ENCODE measurements at regions not wholly inside any gene's neighbourhood (a gene's known extent, or its start where the extent isn't known, plus 50 kb on each side); places are given as distances from the start of the nearest gene placed in this dataset.
"Not testable (repeated sequence)": the region's sequence is repeated elsewhere in the genome, so short reads cannot be mapped to it uniquely, and the experiment has no call there.

DNA sequence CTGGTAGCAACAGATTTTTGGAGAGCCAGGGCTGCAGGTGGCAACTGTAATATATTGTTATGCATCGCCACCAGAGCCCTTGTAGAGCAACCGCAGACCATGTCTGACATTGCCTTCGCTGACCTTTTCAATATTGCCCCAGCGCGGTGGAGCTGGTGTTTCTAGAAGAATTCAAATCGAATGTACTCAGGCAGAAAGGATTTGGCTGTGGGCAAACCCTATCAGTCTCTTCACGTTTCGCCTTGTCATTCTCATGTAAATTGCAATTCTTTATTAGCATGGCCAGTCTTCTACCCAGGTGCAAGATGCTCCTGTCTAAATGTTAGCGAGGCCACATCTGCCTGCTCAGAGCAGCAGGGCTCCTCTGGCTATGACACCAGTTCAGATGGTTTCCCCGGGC, 490.2 kb upstream of the AUTS2 start:
- no peak overlapping the region for H3K4me3 ChIP-seq (ENCODE audit: low read depth in 1 of 2, low read length in 2 of 2)
- peaks cover 0 to 11% of the 10 kb centered on the region in 2 donors for H3K4me1 ChIP-seq (ENCODE audit: control insufficient read depth in 1 of 2, insufficient read depth in 2 of 2, low read length in 2 of 2)
- H3K27ac ChIP-seq (ENCODE audit: low read length) = no peak overlapping the region

DNA sequence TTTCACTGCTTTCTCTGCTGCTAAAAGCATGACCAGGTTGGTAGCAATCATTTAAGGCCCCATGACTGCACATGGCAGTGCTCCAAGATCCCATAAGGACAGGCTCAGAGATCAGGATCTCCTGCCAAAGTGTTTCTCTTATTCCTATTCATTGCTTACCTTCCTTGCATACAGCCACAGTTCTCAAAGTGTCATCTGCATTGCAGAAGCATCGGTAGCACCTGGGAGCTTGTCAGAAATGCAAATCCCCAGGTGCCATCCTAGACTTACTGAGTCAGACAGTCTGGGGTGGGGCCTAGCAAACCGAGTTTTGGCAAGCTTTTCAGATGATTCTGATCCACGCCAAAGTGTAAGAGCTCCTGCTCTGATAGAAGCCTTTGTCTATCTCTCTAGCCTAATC, 489.0 kb upstream of the AUTS2 start:
- Histone ChIP-seq H3K4me3 (ENCODE audit: low read depth in 1 of 2, low read length in 2 of 2) (no peak overlapping the region), H3K36me3 (ENCODE audit: control insufficient read depth in 1 of 2, insufficient read depth in 2 of 2, low read length in 2 of 2) (no peaks in the 10 kb centered on the region), H3K27ac (ENCODE audit: low read length) (no peak overlapping the region)

More for the DNA sequence above, 490.2 kb upstream of the AUTS2 start:
- no peaks in the 10 kb centered on the region for H3K36me3 ChIP-seq (ENCODE audit: control insufficient read depth in 1 of 2, insufficient read depth in 2 of 2, low read length in 2 of 2)
- no peaks in the 10 kb centered on the region for H3K27me3 ChIP-seq (ENCODE audit: low read depth, low read length)
- H3K9me3 ChIP-seq (ENCODE audit: control insufficient read depth in 1 of 2, low read length in 2 of 2) = no peaks in the 10 kb centered on the region

DNA sequence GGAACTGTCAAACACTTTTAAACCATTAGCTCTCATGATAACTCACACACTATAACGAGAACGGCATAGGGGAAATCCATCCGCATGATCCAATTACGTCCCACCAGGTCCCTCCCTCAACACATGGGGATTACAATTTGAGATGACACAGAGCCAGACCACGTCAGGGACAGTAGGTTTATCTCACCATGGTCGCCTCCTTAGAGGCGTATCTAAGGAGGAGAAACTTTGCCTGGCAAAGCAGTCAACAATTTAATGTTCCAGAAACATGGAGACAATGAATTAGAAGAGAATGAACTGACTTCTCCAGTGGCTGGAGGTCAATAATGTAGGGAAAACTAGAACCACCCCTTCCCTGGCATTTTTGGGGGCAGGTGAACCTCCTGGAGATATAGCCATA, 488.4 kb upstream of the AUTS2 start:
- Histone ChIP-seq H3K9me3 (ENCODE audit: control insufficient read depth in 1 of 2, low read length in 2 of 2) (no peaks in the 10 kb centered on the region), H3K27me3 (ENCODE audit: low read depth, low read length) (no peaks in the 10 kb centered on the region), H3K27ac (ENCODE audit: low read length) (no peak overlapping the region), H3K4me1 (ENCODE audit: control insufficient read depth in 1 of 2, insufficient read depth in 2 of 2, low read length in 2 of 2) (peaks cover 0 to 11% of the 10 kb centered on the region in 2 donors), H3K36me3 (ENCODE audit: control insufficient read depth in 1 of 2, insufficient read depth in 2 of 2, low read length in 2 of 2) (no peaks in the 10 kb centered on the region), H3K4me3 (ENCODE audit: low read depth in 1 of 2, low read length in 2 of 2) (no peak overlapping the region)

More for the DNA sequence above, 489.0 kb upstream of the AUTS2 start:
- Histone ChIP-seq H3K27me3 (ENCODE audit: low read depth, low read length) (no peaks in the 10 kb centered on the region), H3K4me1 (ENCODE audit: control insufficient read depth in 1 of 2, insufficient read depth in 2 of 2, low read length in 2 of 2) (peaks cover 0 to 11% of the 10 kb centered on the region in 2 donors), H3K9me3 (ENCODE audit: control insufficient read depth in 1 of 2, low read length in 2 of 2) (no peaks in the 10 kb centered on the region)

DNA sequence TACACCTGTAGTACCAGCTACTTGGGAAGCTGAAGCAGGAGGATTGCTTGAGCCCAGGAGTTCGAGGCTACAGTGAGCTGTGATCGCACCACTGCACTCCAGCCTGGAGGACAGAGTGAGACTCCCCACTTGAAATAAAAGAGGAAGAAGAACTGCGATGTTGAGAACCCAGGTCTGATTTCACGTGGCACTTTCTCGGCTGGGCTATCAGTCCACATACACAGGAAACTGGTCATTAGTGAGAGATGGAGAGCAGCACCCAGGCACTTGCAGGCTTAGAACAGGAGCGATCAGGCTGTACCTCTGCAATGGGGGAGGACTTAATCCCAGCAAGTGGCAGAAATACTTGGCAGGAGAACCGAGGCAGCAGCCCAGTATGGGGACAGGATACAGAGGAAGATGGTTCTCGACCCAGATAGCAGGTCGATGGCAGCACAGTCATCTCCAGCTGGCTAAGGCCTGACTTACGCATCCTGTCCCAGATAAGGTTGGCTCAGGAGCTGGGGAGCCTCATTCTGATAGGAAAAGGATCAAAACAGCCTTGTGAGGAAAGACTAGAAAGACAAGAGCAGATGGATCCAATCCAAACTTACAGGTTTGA, 487.7 kb upstream of the AUTS2 start:
- Histone ChIP-seq H3K9me3 (ENCODE audit: control insufficient read depth in 1 of 2, low read length in 2 of 2) (no peaks in the 10 kb centered on the region), H3K27me3 (ENCODE audit: low read depth, low read length) (no peaks in the 10 kb centered on the region), H3K27ac (ENCODE audit: low read length) (no peak overlapping the region), H3K4me3 (ENCODE audit: low read depth in 1 of 2, low read length in 2 of 2) (no peak overlapping the region), H3K4me1 (ENCODE audit: control insufficient read depth in 1 of 2, insufficient read depth in 2 of 2, low read length in 2 of 2) (peaks cover 0 to 11% of the 10 kb centered on the region in 2 donors), H3K36me3 (ENCODE audit: control insufficient read depth in 1 of 2, insufficient read depth in 2 of 2, low read length in 2 of 2) (no peaks in the 10 kb centered on the region)

DNA sequence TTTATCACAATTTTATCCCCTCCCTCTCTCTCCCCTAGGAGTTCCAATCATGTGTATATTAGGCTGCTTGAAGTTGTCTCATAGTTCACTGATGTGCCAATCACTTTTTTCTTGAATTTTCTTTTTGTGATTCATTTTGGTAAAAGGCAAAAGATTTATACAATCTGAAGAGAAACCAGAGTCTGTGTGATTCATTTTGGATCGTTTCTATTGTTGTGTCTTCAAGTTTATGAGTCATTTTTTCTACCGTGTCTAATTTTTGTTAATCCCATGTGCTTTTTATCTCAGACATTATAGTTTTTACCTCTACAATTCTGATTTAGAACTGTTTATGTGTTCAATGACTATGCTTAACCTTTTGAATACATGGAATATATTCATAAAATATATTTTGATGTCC, 483.9 kb upstream of the AUTS2 start:
- H3K4me3 ChIP-seq (ENCODE audit: low read depth in 1 of 2, low read length in 2 of 2) = no peak overlapping the region
- H3K27me3 ChIP-seq (ENCODE audit: low read depth, low read length) = no peaks in the 10 kb centered on the region
- no peak overlapping the region for H3K27ac ChIP-seq (ENCODE audit: low read length)
- H3K4me1 ChIP-seq (ENCODE audit: control insufficient read depth in 1 of 2, insufficient read depth in 2 of 2, low read length in 2 of 2) = peaks cover 0 to under 1% of the 10 kb centered on the region in 2 donors
- H3K9me3 ChIP-seq (ENCODE audit: control insufficient read depth in 1 of 2, low read length in 2 of 2) = no peaks in the 10 kb centered on the region
- no peaks in the 10 kb centered on the region for H3K36me3 ChIP-seq (ENCODE audit: control insufficient read depth in 1 of 2, insufficient read depth in 2 of 2, low read length in 2 of 2)

DNA sequence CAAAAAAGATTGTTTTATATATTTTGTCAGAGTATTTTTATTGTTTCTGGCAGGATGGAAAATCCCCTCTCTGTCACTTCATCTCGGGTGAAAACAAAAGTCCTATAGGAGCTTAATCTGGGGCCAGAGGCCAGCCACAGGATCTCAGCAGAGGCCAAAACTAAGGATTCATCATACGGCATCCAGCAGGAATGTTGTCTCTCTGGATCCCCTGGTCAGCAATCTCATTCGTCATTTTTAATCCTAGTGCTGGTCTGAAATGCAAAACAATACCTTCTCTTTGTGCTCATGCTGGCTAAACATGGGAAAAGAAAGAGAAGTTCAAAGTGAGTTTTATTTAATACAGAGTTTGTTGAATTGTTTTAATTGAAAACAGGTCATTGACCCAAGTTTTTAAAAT, 482.5 kb upstream of the AUTS2 start:
- Histone ChIP-seq H3K9me3 (ENCODE audit: control insufficient read depth in 1 of 2, low read length in 2 of 2) (no peaks in the 10 kb centered on the region), H3K4me3 (ENCODE audit: low read depth in 1 of 2, low read length in 2 of 2) (no peak overlapping the region), H3K4me1 (ENCODE audit: control insufficient read depth in 1 of 2, insufficient read depth in 2 of 2, low read length in 2 of 2) (no peaks in the 10 kb centered on the region), H3K27ac (ENCODE audit: low read length) (no peak overlapping the region), H3K36me3 (ENCODE audit: control insufficient read depth in 1 of 2, insufficient read depth in 2 of 2, low read length in 2 of 2) (no peaks in the 10 kb centered on the region), H3K27me3 (ENCODE audit: low read depth, low read length) (no peaks in the 10 kb centered on the region)

DNA sequence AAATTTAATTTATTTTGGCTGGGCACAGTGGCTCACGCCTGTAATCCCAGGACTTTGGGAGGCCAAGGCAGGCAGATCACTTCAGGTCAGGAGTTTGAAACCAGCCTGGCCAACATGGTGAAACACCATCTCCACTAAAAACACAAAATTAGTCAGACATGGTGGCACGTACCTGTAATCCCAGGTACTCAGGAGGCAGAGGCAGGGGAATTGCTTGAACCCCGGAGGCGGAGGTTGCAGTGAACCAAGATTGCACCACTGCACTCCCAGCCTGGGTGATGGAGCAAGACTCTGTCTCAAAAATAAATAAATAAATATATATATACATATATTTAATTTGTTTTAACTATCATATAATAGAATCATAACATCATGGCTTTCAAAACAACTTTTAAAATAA, 482.1 kb upstream of the AUTS2 start:
- H3K27ac ChIP-seq (ENCODE audit: low read length); H3K4me1 ChIP-seq (ENCODE audit: control insufficient read depth in 1 of 2, insufficient read depth in 2 of 2, low read length in 2 of 2); H3K4me3 ChIP-seq (ENCODE audit: low read depth in 1 of 2, low read length in 2 of 2); H3K27me3 ChIP-seq (ENCODE audit: low read depth, low read length); H3K9me3 ChIP-seq (ENCODE audit: control insufficient read depth in 1 of 2, low read length in 2 of 2); H3K36me3 ChIP-seq (ENCODE audit: control insufficient read depth in 1 of 2, insufficient read depth in 2 of 2, low read length in 2 of 2): not testable (repeated sequence)

DNA sequence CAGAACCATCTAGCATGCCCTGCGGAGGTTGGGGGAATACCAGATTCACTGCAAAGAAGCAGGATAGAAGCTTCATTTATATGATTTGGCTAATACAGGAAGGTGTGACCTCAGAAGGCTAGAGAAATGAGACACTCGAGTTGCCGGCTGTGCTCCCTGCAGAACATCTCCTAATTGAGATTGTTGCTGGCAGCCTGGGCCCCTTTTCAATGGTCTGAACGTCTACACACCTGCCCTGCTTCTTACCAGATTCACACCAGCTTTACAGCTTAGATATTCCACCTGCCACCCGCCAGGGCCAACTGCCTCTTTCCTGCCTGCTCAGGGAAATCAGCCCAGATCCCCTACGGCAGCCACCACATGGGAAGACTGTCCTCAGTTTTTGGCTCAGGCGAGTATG, 475.3 kb upstream of the AUTS2 start:
- Histone ChIP-seq H3K4me3 (ENCODE audit: low read depth in 1 of 2, low read length in 2 of 2) (no peak overlapping the region), H3K27ac (ENCODE audit: low read length) (no peak overlapping the region), H3K9me3 (ENCODE audit: control insufficient read depth in 1 of 2, low read length in 2 of 2) (no peaks in the 10 kb centered on the region), H3K27me3 (ENCODE audit: low read depth, low read length) (no peaks in the 10 kb centered on the region), H3K36me3 (ENCODE audit: control insufficient read depth in 1 of 2, insufficient read depth in 2 of 2, low read length in 2 of 2) (no peaks in the 10 kb centered on the region), H3K4me1 (ENCODE audit: control insufficient read depth in 1 of 2, insufficient read depth in 2 of 2, low read length in 2 of 2) (no peaks in the 10 kb centered on the region)

DNA sequence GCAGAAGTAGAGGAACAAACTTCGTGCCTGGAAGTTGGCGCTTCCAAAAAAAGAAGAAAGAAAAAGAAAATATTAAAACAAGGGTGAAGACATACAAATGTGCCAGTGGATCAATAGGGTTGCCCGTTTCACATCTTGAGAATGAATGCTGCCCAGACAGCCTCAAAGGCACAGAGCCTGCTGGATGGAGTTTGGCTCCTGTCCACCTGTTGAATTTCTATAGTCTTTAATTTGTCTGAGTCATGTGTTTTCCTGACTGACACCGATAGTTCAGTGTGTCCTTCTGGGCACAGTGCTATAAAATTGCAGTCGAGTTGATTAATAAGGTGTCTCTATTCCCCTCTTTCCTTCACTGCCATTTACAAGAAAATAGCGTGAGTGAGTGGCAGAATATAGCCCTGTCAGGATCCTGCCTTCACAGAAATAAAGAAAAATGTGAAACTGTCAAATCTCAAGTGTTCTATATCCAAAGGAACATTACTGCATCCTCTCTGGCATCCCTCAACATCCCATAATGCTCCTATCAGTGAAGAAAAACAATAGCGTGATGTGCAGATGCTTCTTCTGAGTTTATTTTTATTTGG, 471.3 kb upstream of the AUTS2 start:
- Histone ChIP-seq H3K36me3 (ENCODE audit: control insufficient read depth in 1 of 2, insufficient read depth in 2 of 2, low read length in 2 of 2) (no peaks in the 10 kb centered on the region), H3K27me3 (ENCODE audit: low read depth, low read length) (no peaks in the 10 kb centered on the region), H3K4me3 (ENCODE audit: low read depth in 1 of 2, low read length in 2 of 2) (no peak overlapping the region), H3K27ac (ENCODE audit: low read length) (no peak overlapping the region), H3K9me3 (ENCODE audit: control insufficient read depth in 1 of 2, low read length in 2 of 2) (no peaks in the 10 kb centered on the region), H3K4me1 (ENCODE audit: control insufficient read depth in 1 of 2, insufficient read depth in 2 of 2, low read length in 2 of 2) (no peaks in the 10 kb centered on the region)

DNA sequence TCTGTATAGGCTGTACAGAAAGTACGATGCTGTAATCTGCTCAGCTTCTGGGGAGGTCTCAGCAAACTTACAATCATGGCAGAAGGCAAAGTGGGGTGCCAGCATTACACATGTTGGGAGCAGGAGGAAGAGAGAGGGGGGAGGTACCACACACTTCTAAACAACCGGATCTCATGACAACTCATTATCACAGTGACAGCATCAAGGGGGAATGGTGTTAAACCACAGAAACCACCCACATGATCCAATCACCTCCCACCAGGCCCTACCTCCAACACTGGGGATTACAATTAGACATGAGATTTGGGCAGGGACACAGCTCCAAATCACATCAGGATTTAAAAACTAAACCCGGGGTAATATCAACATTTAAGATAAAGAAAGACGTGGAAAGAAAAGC, 468.8 kb upstream of the AUTS2 start:
- Histone ChIP-seq H3K4me1 (ENCODE audit: control insufficient read depth in 1 of 2, insufficient read depth in 2 of 2, low read length in 2 of 2) (no peaks in the 10 kb centered on the region), H3K27ac (ENCODE audit: low read length) (no peak overlapping the region), H3K36me3 (ENCODE audit: control insufficient read depth in 1 of 2, insufficient read depth in 2 of 2, low read length in 2 of 2) (no peaks in the 10 kb centered on the region), H3K4me3 (ENCODE audit: low read depth in 1 of 2, low read length in 2 of 2) (no peak overlapping the region), H3K27me3 (ENCODE audit: low read depth, low read length) (no peaks in the 10 kb centered on the region), H3K9me3 (ENCODE audit: control insufficient read depth in 1 of 2, low read length in 2 of 2) (no peaks in the 10 kb centered on the region)

DNA sequence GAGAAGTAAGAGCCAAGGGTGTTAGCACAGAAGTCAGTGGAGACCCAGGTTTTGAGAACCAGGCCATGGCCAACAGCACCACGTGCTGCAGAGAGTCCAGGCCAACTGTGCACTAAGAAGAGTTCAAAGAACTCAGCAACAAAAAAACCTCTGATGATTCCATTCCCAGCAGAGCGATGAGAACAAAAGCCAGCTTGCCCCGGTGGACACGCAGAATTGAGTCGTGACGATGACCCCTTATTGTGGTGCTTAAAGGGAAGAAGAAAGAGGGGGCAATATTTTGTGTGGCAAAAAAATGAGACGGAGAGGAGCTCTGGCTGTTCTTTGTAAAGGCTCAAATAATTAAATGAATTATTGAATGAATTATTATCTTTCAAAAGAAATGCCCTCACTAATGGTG, 468.3 kb upstream of the AUTS2 start:
- Histone ChIP-seq H3K4me3 (ENCODE audit: low read depth in 1 of 2, low read length in 2 of 2) (no peak overlapping the region), H3K27me3 (ENCODE audit: low read depth, low read length) (no peaks in the 10 kb centered on the region), H3K9me3 (ENCODE audit: control insufficient read depth in 1 of 2, low read length in 2 of 2) (no peaks in the 10 kb centered on the region), H3K27ac (ENCODE audit: low read length) (no peak overlapping the region), H3K4me1 (ENCODE audit: control insufficient read depth in 1 of 2, insufficient read depth in 2 of 2, low read length in 2 of 2) (no peaks in the 10 kb centered on the region), H3K36me3 (ENCODE audit: control insufficient read depth in 1 of 2, insufficient read depth in 2 of 2, low read length in 2 of 2) (no peaks in the 10 kb centered on the region)

DNA sequence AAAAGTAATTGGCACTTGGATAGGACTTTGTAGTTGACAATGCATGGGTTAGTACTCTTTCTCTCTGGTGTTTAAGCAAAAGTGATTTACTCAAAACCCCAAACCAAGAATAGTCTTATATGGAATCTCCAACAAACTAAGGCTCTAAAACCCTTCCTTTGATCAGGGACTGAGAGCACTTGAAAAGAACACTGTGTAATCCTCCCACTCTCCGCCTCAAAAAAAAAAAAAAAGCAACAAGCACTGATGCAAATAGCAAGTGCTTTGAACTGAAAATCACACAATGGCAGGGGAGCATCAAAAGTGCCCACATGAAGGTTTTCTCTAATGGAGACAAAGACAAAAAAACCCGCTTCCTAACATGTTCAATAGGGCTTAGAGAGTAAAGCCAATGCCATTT, 467.9 kb upstream of the AUTS2 start:
- Histone ChIP-seq H3K36me3 (ENCODE audit: control insufficient read depth in 1 of 2, insufficient read depth in 2 of 2, low read length in 2 of 2) (no peaks in the 10 kb centered on the region), H3K27me3 (ENCODE audit: low read depth, low read length) (no peaks in the 10 kb centered on the region), H3K27ac (ENCODE audit: low read length) (no peak overlapping the region), H3K9me3 (ENCODE audit: control insufficient read depth in 1 of 2, low read length in 2 of 2) (no peaks in the 10 kb centered on the region), H3K4me3 (ENCODE audit: low read depth in 1 of 2, low read length in 2 of 2) (no peak overlapping the region), H3K4me1 (ENCODE audit: control insufficient read depth in 1 of 2, insufficient read depth in 2 of 2, low read length in 2 of 2) (no peaks in the 10 kb centered on the region)

All from muscle layer of duodenum (tissue), 2 donors.